PC-3 (cell line): ENCODE measurements at regions not wholly inside any gene's neighbourhood (a gene's known extent, or its start where the extent isn't known, plus 50 kb on each side); places are given as distances from the start of the nearest gene placed in this dataset.

Experiments
- EZH2 ChIP-seq: fragments of 300-600 bp; sonication (generic); IDR thresholded peaks from one replicate; pipeline ENCODE4 v1.6.1; 2017; ENCODE audit warnings: antibody characterized with exemption, mild to moderate bottlenecking, low read length; ENCODE audit not compliant: unreplicated experiment
- EZH2phosphoT487 ChIP-seq: fragments of 300-600 bp; sonication (generic); IDR thresholded peaks from 2 replicates; pipeline ENCODE4 v1.6.1; 2018; ENCODE audit warnings: mild to moderate bottlenecking, antibody characterized with exemption, low read length, borderline replicate concordance
- TF ChIP-seq, protein P1 (sequence below): fragments of 300-600 bp; sonication (generic); conservative IDR thresholded peaks from 2 replicates; pipeline ENCODE4 v1.5.1; 2017; ENCODE audit warnings: antibody characterized with exemption, low read depth, mild to moderate bottlenecking, low read length

DNA sequence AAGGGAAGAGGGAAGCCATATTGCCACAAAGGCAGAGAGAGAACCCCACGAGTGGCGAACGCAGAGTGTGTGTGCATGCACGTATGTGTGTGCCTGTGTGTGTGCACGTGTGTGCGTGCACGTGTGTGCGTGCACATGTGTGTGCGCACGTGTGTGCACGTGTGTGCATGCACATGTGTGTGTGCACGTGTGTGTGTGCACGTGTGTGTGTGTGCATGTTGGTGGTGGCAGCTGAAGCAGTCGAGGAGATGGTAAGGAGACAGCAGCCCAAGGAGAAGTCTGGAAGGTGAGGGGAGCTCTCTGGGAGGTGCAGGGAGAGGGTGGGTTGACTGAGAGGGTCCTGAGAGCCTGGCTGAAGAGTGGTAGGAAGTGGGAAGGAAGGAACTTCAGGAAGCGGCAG is 94.1 kb upstream of the NECTIN1 start:
- TF ChIP-seq EZH2 (no peak), EZH2phosphoT487 (no peak)
- TF ChIP-seq, protein P1, sequence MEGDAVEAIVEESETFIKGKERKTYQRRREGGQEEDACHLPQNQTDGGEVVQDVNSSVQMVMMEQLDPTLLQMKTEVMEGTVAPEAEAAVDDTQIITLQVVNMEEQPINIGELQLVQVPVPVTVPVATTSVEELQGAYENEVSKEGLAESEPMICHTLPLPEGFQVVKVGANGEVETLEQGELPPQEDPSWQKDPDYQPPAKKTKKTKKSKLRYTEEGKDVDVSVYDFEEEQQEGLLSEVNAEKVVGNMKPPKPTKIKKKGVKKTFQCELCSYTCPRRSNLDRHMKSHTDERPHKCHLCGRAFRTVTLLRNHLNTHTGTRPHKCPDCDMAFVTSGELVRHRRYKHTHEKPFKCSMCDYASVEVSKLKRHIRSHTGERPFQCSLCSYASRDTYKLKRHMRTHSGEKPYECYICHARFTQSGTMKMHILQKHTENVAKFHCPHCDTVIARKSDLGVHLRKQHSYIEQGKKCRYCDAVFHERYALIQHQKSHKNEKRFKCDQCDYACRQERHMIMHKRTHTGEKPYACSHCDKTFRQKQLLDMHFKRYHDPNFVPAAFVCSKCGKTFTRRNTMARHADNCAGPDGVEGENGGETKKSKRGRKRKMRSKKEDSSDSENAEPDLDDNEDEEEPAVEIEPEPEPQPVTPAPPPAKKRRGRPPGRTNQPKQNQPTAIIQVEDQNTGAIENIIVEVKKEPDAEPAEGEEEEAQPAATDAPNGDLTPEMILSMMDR = no peak
